CD4-positive, alpha-beta T cell treated with Interleukin-6 at 100 ng/mL for 8 hours (primary cell): ENCODE measurements at regions not wholly inside any gene's neighbourhood (a gene's known extent, or its start where the extent isn't known, plus 50 kb on each side); places are given as distances from the start of the nearest gene placed in this dataset.
"Not testable (repeated sequence)": the region's sequence is repeated elsewhere in the genome, so short reads cannot be mapped to it uniquely, and the experiment has no call there.

Source experiments
- DNase-seq: peaks from one replicate; pipeline ENCODE4 v3.0.0-alpha.2; 2020; ENCODE audit warnings: mixed read lengths, low spot score

DNA sequence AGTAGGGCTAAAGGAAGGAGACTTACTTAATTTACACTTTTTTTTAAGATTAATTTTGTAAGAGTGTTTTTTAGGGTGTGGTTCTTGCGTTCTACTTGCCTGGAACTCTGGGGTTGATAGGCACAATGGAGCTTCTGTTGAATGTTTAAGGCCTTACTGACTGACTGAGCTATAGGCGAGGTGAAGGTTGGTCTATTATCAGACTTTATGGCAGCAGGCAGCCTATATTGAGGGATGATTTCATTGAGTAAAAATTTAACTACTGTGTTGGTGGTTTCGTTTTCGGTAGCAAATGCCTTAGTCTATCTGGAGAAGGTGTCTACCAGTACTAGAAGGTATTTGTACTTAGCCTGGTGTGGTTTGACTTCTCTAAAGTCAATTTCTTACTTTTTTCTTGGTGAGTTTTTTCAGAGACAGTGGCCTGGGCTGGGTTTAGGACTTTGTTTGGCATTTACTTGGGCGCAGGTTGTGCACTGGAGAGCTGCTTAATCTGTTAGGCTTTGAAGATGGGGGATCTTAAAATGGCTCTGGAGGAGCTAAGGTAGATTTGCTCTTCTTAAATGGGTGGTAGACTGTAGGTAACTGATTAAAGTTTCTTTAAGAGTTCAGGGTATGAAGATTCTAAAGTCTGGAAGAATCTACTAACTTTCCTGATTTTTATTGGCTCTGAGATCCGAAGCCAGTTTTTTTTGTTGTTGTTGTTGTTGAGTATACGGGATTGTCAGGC lies 164.5 kb upstream of the CCZ1B start:
- not testable (repeated sequence) for DNase-seq

DNA sequence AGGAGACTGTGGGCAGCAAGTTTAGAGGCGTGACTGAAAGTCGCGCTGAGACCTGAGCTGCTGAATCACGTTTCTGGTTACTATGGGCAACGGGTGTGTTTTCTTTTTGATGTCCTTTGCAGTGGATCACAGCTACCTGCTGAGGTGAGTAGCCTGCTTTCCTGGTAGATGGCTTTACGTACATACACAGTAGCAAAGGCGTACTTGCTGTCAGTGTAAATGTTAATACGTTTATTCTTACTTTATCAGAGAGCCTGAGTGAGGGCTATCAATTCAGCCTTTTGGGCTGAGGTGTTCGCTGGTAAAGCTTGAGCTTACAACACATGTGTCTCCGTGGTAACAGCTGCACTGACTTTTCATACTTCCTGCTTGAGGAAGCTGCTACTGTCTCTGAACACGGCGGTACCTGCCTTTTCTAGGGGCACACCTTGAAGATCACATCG lies 165.1 kb upstream of the CCZ1B start:
- DNase-seq: peak; percentile 64

DNA sequence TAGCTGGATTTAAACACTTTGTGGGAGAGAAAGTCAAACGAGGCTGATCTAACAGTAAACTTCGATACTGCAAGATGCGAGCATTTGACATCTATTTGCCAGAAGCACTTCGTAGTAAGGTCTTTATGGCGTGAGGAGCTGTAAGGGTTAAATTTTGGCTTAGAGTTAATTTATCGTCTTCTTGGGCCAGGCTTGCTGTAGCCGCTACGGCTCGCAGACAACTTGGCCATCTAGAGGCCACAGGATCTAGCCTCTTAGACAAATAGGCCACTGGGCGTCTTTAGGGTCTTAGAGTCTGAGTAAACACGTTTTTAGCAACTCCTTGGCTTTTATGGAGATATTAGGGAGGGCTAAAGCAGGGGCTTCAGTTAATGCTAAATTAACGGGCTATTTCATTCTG lies 165.6 kb upstream of the CCZ1B start:
- DNase-seq: not testable (repeated sequence)

DNA sequence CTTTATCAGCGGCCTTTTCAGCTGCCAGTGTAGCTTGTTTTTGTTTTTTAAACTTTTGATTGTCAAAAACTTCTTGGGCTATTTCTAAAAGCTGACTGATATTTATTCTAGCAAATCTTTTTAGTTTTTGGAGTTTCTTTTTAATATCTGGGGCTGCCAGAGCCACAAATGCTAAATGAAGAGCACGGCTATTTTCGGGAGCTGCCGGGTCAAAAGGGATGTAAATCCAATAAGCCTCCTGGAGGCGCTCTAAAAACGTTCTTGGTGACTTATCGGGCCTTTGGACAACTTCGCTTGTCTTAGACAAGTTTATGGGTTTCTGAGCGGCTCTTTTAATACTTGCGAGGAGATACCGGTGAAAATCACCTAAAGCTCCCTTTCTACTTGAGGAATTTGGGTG lies 166.1 kb upstream of the CCZ1B start:
- DNase-seq: not testable (repeated sequence)

GRCh38 chr7:6995026-6995425 lies 169.0 kb upstream of the CCZ1B start:
- not testable (repeated sequence) for DNase-seq

DNA sequence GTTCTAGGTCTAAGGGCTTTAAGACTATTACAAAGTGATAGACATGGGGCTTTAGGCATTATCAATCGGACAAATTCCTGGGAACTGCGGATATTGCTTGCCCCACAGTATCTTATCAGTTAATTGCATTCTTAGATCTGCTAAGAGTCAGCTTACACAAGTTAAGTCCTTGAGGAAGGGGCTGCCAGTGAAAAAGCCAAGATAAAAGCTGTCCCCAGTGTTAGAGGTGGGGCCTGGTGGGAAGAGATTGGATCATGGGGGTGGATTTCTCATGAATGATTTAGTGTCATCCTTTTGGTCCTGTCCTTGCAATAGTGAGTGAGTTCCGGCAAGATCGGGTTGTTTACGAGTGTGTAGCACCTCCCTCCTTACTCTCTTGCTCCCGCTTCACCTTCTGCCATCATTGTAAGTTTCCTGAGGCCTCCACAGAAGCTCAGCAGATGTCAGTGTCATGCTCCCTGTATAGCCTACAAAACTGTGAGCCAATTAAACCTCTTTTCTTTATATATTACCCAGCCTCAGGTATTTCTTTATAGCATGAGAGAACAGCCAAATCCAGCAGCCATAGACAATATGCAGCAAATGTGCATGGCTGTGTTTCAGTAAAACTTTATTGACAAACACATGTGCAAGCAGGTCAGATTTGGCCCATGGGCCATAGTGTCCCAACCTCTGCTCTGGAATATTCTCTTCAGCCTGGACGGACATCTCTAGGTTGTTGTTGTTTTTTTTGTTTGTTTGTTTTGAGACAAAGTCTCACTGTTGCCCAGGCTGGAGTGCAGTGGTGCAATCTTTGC lies 169.6 kb upstream of the CCZ1B start:
- not testable (repeated sequence) for DNase-seq

DNA sequence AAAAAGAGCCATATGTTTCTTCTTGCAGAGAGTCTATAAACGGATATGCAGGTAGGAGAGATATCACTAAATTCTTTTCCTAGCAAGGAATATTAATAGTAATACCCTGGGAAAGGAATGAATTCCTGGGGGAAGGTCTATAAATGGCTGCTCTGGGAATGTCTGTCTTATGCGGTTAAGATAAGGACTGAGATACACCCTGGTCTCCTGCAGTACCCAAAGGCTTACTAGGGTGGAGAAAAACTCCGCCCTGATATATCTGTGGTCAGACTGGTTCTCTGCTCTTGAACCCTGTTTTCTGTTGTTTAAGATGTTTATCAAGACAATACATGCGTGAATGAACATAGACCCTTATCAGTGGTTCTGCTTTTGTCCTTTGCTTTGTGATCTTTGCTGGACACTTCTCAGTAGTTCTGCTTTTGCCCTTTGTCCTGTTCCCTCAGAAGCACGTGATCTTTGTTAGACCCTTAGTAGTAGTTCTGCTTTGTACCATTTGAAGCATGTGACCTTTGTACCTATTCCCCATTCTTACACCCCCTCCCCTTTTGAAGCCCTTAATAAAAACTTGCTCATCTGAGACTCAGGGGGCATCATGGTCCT lies 173.1 kb upstream of the CCZ1B start:
- DNase-seq: not testable (repeated sequence)

GRCh38 chr7:7002418-7003062 lies 176.5 kb upstream of the CCZ1B start:
- DNase-seq: no peak

DNA sequence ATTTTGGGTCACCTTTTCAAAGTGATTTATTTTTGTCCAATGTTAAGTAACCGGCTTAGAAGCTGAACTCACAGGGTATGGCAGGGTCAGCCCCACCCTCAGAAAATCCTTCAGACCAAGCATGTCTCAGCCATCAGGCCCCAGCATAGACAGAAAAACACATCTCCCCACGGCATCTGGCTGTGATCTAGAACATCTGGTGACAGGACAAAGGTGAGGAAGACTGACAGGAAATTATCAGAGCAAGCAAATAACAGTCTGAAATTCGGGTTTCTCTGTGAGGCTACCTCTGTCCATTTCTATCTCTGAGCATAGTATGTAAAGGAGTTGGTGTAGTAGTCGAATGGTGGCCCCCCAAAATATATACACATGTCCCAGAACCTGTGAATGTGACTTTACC lies 177.0 kb upstream of the C1GALT1 start:
- DNase-seq: no peak

DNA sequence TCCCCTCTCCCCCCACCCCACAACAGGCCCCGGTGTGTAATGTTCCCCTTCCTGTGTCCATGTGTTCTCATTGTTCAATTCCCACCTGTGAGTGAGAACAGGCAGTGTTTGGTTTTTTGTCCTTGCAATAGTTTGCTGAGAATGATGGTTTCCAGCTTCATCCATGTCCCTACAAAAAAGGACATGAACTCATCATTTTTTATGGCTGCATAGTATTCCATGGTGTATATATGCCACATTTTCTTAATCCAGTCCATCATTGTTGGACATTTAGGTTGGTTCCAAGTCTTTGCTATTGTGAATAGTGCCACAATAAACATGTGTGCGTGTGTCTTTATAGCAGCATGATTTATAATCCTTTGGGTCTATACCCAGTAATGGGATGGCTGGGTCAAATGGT lies 176.4 kb upstream of the C1GALT1 start:
- not testable (repeated sequence) for DNase-seq

- DNase-seq: not testable (repeated sequence)
Measured at GRCh38 chr7:7011241-7011640, 171.1 kb upstream of the C1GALT1 start.

- not testable (repeated sequence) for DNase-seq
Measured at GRCh38 chr7:7011751-7012150, 170.6 kb upstream of the C1GALT1 start.

- DNase-seq: no peak
Measured at GRCh38 chr7:7014827-7015595, 167.3 kb upstream of the C1GALT1 start.

DNA sequence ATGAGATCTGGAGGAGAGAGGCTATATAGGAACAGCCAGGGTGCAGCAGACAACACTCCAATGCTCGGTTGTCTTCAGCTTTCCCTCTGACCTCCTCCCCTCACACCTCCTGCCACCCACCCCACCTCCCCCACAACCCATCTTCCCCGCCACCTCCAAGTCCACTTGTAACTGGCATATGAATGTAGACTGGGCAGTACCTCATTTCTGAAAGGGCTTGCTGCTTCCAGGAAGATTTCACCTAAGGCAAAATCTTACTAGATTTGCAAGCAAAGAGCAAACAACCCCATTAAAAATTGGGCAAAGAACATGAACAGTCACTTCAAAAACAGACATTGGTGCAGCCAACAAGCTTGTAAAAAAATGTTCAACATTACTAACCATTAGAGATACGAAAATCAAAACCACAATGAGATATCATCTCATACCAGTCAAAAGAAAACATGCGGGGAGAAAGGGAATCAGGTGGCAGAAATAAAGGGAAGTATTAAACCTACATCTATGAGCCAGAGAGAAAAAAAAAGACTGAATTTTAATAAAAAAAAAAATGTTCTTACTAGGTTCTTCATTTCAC lies 164.6 kb upstream of the C1GALT1 start:
- no peak for DNase-seq

GRCh38 chr7:7018290-7018689 lies 164.1 kb upstream of the C1GALT1 start:
- no peak for DNase-seq

GRCh38 chr7:7032221-7032620 lies 150.1 kb upstream of the C1GALT1 start:
- no peak for DNase-seq

DNA sequence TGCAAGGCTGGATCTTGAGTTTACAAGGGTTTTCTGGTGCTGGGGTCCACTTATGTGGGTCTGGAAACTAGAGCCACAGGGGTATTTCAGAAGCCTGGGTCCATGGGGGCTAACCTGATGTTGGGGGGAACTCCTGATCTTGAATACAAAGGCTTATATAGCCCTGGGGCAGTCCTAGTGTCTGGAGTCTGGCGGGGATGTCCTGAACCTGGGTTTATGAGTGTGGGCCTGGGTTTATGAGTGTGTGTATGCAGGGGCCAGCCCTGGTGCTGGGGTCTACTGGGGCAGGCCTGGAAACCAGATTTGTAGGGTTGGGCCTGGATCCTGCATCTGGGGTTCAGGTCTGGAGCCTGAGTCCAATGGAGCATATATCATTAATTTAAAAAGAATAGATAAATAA lies 146.5 kb upstream of the C1GALT1 start:
- no peak for DNase-seq

DNA sequence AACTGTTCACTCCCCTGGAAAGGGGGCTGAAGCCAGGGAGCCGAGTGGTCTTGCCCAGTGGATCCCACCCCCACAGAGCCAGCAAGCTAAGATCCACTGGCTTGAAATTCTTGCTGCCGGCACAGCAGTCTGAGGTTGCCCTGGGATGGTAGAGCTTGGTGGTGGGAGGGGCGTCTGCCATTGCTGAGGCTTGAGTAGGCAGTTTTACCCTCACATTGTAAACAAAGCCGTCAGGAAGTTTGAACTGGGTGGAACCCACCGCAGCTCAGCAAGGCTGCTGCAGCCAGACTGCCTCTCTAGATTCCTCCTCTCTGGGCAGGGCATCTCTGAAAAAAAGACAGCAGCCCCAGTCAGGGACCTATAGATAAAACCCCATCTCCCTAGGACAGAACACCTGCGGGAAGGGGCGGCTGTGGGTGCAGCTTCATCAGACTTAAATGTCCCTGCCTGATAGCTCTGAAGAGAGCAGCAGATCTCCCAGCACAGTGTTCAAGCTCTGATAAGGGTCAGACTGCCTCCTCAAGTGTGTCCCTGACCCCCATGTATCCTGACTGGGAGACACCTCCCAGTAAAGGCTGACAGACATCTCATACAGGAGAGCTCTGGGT lies 140.0 kb upstream of the C1GALT1 start:
- DNase-seq: peak; percentile 12

DNA sequence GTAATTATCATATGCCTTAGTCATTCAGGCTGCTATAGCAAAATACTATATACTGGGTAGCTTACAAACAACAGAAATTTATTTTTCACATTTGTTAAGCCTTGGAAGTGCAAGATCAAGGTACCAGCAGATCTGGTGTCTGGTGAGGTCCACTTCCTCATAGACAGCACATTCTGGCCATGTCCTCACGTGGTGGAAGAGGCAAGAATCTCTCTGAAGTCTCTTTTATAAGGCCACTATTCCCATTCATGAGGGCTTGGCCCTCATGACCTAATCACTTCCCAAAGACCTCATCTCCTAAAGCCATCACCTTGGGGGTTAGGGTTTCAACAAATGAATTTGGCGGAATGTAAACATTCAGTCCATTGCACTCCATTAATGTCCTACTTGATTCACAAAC lies 137.5 kb upstream of the C1GALT1 start:
- DNase-seq: no peak

DNA sequence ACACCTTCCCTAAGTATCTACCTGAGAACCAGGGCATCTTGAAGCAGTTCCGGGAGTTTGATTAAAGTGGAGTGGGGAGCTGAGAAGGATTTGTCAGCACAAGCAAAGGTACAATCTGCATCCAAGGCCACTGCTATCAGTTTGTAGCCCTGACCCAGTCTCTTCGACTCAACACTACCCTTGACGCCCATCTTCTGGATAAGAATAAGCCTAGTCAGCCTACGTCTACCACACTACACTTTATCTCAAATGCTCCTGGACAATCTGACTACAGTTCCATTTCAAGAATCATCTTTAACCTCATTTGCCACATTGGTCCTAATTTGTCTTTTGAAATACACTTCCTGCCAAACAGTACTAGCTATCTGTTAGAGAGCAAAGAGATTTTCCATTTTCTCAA lies 134.1 kb upstream of the C1GALT1 start:
- no peak for DNase-seq
